Large intestine (tissue), 3 donors: ENCODE measurements at regions not wholly inside any gene's neighbourhood (a gene's known extent, or its start where the extent isn't known, plus 50 kb on each side); places are given as distances from the start of the nearest gene placed in this dataset.

Experiments
- DNase-seq, 2 donors: peaks; one replicate each; pipeline versions ENCODE4 v3.0.0 to v3.0.0-alpha.2; 2013
- H3K27ac ChIP-seq: one replicate; pipeline ENCODE4 v1.5.1; 2013; ENCODE audit warnings: low read length
- H3K27me3 ChIP-seq: 2 replicates; pipeline ENCODE4 v1.6.1; 2013; ENCODE audit warnings: low read length; ENCODE audit not compliant: control insufficient read depth, insufficient read depth
- H3K36me3 ChIP-seq: 2 replicates; pipeline ENCODE4 v1.6.1; 2013; ENCODE audit warnings: low read length; ENCODE audit not compliant: control insufficient read depth, insufficient read depth
- H3K4me1 ChIP-seq: one replicate; pipeline ENCODE4 v1.6.1; 2013; ENCODE audit warnings: low read length; ENCODE audit not compliant: control insufficient read depth, insufficient read depth
- H3K4me3 ChIP-seq: one replicate; pipeline ENCODE4 v1.5.1; 2013; ENCODE audit warnings: low read length
- H3K9me3 ChIP-seq: one replicate; pipeline ENCODE4 v1.6.1; 2013; ENCODE audit warnings: mild to moderate bottlenecking, low read depth, low read length, moderate library complexity; ENCODE audit not compliant: control insufficient read depth
- WGBS: methylation state at CpG from one replicate; pipeline ENCODE4 v1.1.5; 2013; ENCODE audit warnings: low lambda C conversion rate; ENCODE audit not compliant: insufficient coverage; 5-methylcytosine and 5-hydroxymethylcytosine counted together

DNA sequence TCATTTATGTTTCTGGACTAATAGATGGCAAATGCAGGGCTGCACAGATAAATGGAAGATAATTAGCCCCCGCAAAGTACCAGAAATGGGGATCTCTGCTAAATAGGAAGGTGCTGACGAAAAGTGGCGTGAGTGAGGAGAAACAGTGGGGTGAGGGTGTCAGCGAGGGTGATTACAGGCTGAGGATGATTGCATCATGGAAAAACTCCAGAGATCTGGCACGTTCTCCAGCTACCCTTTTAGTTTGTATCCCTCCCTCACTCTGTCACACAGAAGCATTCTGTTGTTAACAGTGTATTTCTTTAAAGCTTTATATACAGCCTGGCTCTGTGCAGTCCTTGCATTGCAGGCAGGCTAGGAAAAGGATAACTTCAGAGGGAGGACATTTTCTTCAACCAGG is 309.6 kb upstream of the DDX53 start:
- H3K27me3 ChIP-seq: no peaks in the 10 kb centered on the region
- no peaks in the 10 kb centered on the region for H3K9me3 ChIP-seq
- H3K4me3 ChIP-seq: no peak overlapping the region
- H3K4me1 ChIP-seq: no peaks in the 10 kb centered on the region
- WGBS: no CpG with 5 or more reads among the region's 5 CpGs
- no peaks in the 10 kb centered on the region for H3K36me3 ChIP-seq
- peak in 1 of 2 donors; percentile 2 for DNase-seq
- no peak overlapping the region for H3K27ac ChIP-seq

DNA sequence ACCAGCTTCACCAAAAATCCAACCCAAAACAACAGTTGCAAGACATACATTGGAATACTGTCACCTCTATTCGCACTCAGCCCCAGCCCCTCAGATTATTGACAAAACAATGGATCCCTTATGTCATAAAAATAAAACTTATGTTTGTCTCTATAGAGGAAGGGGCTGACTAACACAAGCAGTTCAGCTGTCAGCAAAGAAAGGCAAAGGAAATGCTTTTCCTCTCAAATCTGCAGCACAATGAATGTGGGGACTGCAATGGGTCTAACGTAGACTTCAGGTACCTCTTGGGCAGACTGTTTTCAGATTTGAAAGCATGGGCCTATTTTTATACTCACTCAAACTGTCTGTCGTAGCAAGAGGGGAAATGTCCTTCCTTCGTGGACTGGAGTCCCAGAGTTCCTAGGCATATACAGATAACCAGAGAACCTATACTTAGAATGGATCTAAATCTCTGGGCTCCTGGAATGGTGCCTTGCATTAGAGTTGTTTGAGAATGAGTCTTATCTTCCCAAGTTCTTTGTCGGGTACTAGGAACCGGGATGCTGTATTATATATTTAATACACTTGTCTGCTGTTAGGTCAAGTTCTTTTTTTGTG is 307.7 kb upstream of the DDX53 start:
- Histone ChIP-seq H3K36me3 (no peaks in the 10 kb centered on the region), H3K27ac (no peak overlapping the region), H3K4me3 (no peak overlapping the region), H3K27me3 (no peaks in the 10 kb centered on the region), H3K9me3 (no peaks in the 10 kb centered on the region), H3K4me1 (no peaks in the 10 kb centered on the region)
- DNase-seq: no peak
- WGBS: no CpG with 5 or more reads among the region's 6 CpGs

DNA sequence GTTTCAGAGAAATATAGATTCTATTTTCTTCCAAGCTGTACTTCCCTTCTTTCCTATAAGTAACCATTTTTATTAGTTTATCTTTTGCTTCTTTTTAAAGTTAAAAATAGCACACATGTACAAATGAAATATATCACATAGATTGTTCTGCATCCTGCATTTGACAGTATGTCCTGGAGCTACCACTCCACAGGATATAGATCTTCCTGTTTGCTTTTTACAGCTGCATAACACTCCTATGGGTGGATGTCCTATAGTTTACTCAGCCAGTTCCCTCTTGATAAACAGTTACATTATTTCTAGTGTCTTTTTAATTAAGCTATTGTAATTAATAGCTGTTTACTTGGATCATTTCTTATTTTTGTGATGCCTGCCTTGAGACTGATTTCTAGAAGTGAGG is 301.6 kb upstream of the DDX53 start:
- H3K36me3 ChIP-seq: no peaks in the 10 kb centered on the region
- no peak overlapping the region for H3K27ac ChIP-seq
- H3K27me3 ChIP-seq: no peaks in the 10 kb centered on the region
- no peak overlapping the region for H3K4me3 ChIP-seq
- no peak for DNase-seq
- no peaks in the 10 kb centered on the region for H3K4me1 ChIP-seq
- no peaks in the 10 kb centered on the region for H3K9me3 ChIP-seq

DNA sequence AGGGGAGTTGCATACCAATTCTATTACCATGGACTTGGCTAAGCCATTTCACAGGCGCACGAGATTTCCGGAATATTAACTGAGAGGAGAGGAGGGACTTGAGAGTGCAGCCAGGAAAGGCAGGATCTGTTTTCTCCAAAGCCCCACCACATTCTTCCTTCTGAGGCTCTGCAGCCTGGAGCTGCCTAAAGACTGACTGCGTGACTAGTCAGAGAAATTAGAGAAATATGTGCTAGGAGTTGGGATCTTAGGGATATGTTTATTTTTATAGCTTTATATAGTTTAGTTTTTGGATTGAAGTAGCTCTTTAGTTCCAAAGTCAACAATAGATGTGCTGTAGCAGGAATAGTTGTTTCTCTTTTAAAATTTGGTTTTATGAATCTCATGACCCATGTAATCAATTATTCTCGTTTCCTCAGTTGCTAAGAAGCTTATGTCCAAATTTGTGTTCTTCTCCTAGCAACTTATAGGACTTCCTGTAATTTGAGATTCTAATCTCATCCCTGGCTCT is 300.1 kb upstream of the DDX53 start:
- DNase-seq: peak in 1 of 2 donors; percentile 4
- no peak overlapping the region for H3K27ac ChIP-seq
- H3K9me3 ChIP-seq: no peaks in the 10 kb centered on the region

DNA sequence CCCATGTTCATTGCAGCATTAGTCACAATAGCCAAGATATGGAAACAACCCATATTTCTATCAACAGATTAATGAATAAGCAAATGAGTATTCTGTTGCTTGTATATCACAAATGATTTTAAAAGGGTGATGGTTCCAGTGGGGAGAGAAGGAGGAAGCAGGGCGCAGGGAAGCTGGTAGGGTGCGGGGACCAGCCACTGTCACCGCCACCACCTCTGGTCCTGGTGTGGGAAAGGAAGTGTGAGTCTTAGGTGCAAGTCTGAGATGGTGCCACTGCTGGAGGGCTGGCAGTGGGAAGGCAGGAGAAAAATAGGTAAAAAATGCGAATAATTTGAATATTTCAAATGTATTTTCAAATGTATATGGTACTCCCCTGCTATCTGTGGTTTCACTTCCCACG is 286.8 kb upstream of the DDX53 start:
- Histone ChIP-seq H3K36me3 (no peaks in the 10 kb centered on the region), H3K9me3 (no peaks in the 10 kb centered on the region), H3K27me3 (no peaks in the 10 kb centered on the region), H3K27ac (no peak overlapping the region), H3K4me3 (no peak overlapping the region), H3K4me1 (no peaks in the 10 kb centered on the region)
- WGBS: no CpG with 5 or more reads among the region's 5 CpGs
- no peak for DNase-seq

More for the DNA sequence above, 300.1 kb upstream of the DDX53 start:
- Histone ChIP-seq H3K27me3 (no peaks in the 10 kb centered on the region), H3K4me3 (no peak overlapping the region), H3K36me3 (no peaks in the 10 kb centered on the region), H3K4me1 (no peaks in the 10 kb centered on the region)
- no CpG with 5 or more reads among the region's 5 CpGs for WGBS

DNA sequence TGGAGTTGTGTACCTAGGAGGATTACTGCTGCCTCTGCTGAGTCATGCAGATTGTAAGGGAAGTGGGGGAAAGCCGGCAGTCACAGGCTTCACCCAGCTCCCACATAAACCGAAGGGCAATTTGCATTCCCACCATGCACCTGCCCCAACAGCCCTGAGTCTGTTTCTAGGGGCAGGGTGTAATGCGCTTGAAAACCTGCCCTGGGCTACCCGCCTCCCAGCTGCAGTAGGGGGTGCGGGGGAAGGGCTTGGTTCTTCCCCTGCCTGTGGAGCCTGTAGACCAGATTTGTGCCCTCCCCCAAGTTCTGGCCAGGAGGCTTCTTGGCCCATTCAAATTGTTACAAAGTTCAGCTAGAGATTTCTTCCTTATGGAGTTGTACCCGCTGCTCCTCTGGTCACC is 269.2 kb upstream of the DDX53 start:
- H3K4me3 ChIP-seq: no peak overlapping the region
- no peaks in the 10 kb centered on the region for H3K36me3 ChIP-seq
- no peaks in the 10 kb centered on the region for H3K4me1 ChIP-seq
- DNase-seq: no peak
- no peak overlapping the region for H3K27ac ChIP-seq
- no peaks in the 10 kb centered on the region for H3K27me3 ChIP-seq
- 20% methylated on average over 1 of the region's 6 CpGs for WGBS
- H3K9me3 ChIP-seq: no peaks in the 10 kb centered on the region

DNA sequence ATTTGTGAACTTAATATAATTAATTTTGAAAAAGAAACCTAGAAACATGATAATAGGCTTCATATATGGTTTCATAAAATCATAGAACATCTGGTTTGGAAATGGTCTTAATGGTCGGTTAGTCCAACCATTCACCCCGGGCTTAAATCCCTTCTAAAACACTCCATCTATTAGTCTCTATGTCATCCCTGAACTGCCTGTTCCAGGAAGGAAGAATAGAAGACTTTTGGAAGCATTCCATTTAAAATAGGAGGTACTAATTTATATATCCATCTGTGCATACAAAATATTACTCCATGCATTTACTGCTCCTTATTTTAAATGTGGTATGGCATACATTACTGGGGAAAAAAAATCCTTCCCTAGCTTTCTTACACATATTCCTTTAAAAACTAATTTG is 262.2 kb upstream of the DDX53 start:
- H3K36me3 ChIP-seq: no peaks in the 10 kb centered on the region
- DNase-seq: no peak
- no peaks in the 10 kb centered on the region for H3K27me3 ChIP-seq
- no peaks in the 10 kb centered on the region for H3K9me3 ChIP-seq
- no peak overlapping the region for H3K27ac ChIP-seq
- no peaks in the 10 kb centered on the region for H3K4me1 ChIP-seq
- no peak overlapping the region for H3K4me3 ChIP-seq
- no CpG with 5 or more reads among the region's 2 CpGs for WGBS

DNA sequence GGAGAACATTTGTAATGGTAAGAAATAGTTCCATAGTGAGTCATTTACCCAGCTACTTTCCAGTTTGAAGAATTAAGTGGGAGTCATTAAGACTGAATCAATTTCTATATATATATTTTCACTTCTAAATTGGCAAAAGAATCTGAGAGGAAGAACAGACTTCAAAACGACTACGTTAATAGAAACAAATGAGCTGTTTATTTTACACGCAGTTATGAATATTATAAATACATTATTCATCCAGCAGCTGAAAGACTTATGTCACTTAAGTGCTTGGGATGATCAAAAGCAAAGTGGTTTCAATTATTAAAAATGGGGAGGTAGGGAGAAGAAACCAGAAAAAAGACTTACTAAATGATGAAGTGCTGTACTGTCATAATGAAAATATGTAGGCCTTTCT is 260.5 kb upstream of the DDX53 start:
- DNase-seq: no peak
- no peaks in the 10 kb centered on the region for H3K27me3 ChIP-seq
- no peaks in the 10 kb centered on the region for H3K9me3 ChIP-seq
- H3K4me1 ChIP-seq: no peaks in the 10 kb centered on the region
- no CpG with 5 or more reads among the region's 3 CpGs for WGBS
- no peak overlapping the region for H3K27ac ChIP-seq
- H3K4me3 ChIP-seq: no peak overlapping the region
- H3K36me3 ChIP-seq: no peaks in the 10 kb centered on the region

DNA sequence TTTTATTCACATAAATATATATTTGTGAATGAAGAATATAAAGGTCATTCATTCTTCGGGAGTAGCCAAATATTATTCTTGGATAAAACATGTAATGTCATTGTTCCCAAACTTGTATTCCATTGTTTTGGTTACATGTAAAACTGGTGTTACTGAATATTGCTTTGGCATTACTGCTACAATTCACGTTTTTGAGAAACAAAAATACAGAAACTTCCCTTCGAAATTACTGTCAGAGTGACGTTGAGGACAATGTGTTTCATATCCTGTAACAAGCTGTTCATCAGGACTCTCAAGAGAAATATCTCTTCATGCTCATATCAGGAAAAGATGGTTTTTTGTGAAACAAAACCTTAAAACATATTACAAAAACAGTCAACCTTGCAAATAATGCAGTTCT is 258.9 kb upstream of the DDX53 start:
- Histone ChIP-seq H3K4me1 (no peaks in the 10 kb centered on the region), H3K9me3 (no peaks in the 10 kb centered on the region), H3K27ac (no peak overlapping the region), H3K27me3 (no peaks in the 10 kb centered on the region), H3K4me3 (no peak overlapping the region), H3K36me3 (no peaks in the 10 kb centered on the region)
- no peak for DNase-seq
- WGBS: 100% methylated on average over 1 of the region's 4 CpGs

DNA sequence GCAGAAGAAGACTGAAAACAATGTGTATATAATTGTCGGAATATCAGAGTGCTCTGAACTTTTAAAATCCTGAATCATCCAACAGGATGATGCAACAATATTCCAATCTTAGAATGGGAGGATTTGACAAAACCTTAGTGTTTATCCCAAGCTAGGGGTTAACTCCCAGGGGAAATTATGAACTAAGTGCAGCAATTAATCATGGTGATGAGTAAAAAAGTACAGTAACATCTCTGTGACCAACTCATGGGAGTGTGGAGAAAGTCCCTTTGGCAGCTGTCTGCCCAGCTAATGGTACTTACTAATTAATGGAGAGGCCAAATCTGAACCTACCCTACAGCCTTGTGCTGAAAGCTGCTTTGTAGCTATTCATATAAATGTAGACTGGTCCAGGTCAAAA is 257.6 kb upstream of the DDX53 start:
- WGBS: no CpG with 5 or more reads among the region's 1 CpG
- H3K4me1 ChIP-seq: no peaks in the 10 kb centered on the region
- no peak overlapping the region for H3K27ac ChIP-seq
- no peaks in the 10 kb centered on the region for H3K36me3 ChIP-seq
- no peaks in the 10 kb centered on the region for H3K9me3 ChIP-seq
- H3K4me3 ChIP-seq: no peak overlapping the region
- no peaks in the 10 kb centered on the region for H3K27me3 ChIP-seq
- no peak for DNase-seq

DNA sequence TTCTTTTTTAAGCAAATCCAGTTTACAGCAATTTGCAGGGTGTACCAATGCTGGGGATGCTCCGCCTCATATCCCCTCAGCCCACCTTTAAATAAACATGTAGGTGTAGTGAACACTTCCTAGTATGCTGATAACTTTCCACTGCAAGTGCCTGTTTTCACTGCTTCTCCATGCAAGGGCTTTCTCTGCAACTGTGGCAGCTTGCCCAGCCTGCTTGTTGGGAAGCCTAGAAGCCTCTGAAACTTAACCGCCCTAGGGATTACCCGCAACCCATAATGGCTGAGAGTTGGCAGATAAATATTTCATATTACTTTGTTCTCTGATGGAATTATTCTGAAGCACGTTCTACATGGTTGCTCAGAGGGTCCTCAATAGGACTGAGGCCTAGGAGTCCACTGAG is 253.7 kb upstream of the DDX53 start:
- DNase-seq: no peak
- Histone ChIP-seq H3K27ac (no peak overlapping the region), H3K9me3 (no peaks in the 10 kb centered on the region), H3K27me3 (no peaks in the 10 kb centered on the region), H3K36me3 (no peaks in the 10 kb centered on the region), H3K4me3 (no peak overlapping the region), H3K4me1 (no peaks in the 10 kb centered on the region)
- no CpG with 5 or more reads among the region's 4 CpGs for WGBS
